K562 (cell line): ENCODE measurements at regions not wholly inside any gene's neighbourhood (a gene's known extent, or its start where the extent isn't known, plus 50 kb on each side); places are given as distances from the start of the nearest gene placed in this dataset.

Experiments
- HMGXB4 ChIP-seq: sonication (generic); formaldehyde crosslinking; IDR thresholded peaks from 2 replicates; pipeline ENCODE4 v1.8.1; 2023; ENCODE audit warnings: mild to moderate bottlenecking, missing genetic modification reagents
- SIN3A ChIP-seq, 2 experiments: fragments of 150-350 bp in 1 of 2; IDR thresholded peaks; 2 replicates each; pipeline ENCODE4 v1.6.1; 2011 to 2016; ENCODE audit warnings: borderline replicate concordance in 2 of 2, low read depth in 2 of 2, low read length in 2 of 2, mild to moderate bottlenecking in 2 of 2, moderate library complexity in 2 of 2; ENCODE audit not compliant: control insufficient read depth in 1 of 2
- SPI1 ChIP-seq: IDR thresholded peaks from 2 replicates; pipeline ENCODE4 v1.6.1; 2011; ENCODE audit warnings: low read depth, low read length, control low read depth, borderline replicate concordance
- TAF15 ChIP-seq: fragments of 200-400 bp; formaldehyde crosslinking; IDR thresholded peaks from 2 replicates; pipeline ENCODE4 v1.6.1; 2017; ENCODE audit warnings: mild to moderate bottlenecking, low read depth, low read length, moderate library complexity
- ZFP1 ChIP-seq: fragments of 450-650 bp; formaldehyde crosslinking; IDR thresholded peaks from 2 replicates; pipeline ENCODE4 v1.4.0; 2020; ENCODE audit warnings: mild to moderate bottlenecking, mixed read lengths

GRCh38 chr10:63735305-63735704, 214.1 kb downstream of the REEP3 start:
- TF ChIP-seq TAF15, result no peak
- TF ChIP-seq HMGXB4 (CRISPR knock-in tag), result no peak
- TF ChIP-seq SIN3A (IDR thresholded peaks at IDR 0.05; ENCODE audit: borderline replicate concordance in 2 of 2, control insufficient read depth in 1 of 2, low read depth in 2 of 2, low read length in 2 of 2), result no peak
- no peak for TF ChIP-seq SPI1
- TF ChIP-seq ZFP1 (CRISPR knock-in tag), result no peak
